Activated T-helper 1 cell treated with anti-CD3 and anti-CD28 coated beads, Interleukin-12 subunit alpha, Interleukin-12 subunit beta, Interleukin-2, Interleukin-4 antibody, amounts not matched to agents 30 ng/mL and 10 ng/mL and 1 ng/mL, durations not matched to agents 14 hours and 24 hours and 36 hours (primary cell): ENCODE measurements at regions not wholly inside any gene's neighbourhood (a gene's known extent, or its start where the extent isn't known, plus 50 kb on each side); places are given as distances from the start of the nearest gene placed in this dataset.
"Not testable (repeated sequence)": the region's sequence is repeated elsewhere in the genome, so short reads cannot be mapped to it uniquely, and the experiment has no call there.

Source experiments
- DNase-seq: peaks from one replicate; pipeline ENCODE4 v3.0.0; 2021; ENCODE audit warnings: low spot score
- H3K27ac Mint-ChIP-seq: one replicate; pipeline ENCODE4 v1.8.0; 2021; ENCODE audit warnings: mild to moderate bottlenecking, mixed read lengths
- H3K27me3 Mint-ChIP-seq: one replicate; pipeline ENCODE4 v1.8.0; 2022; ENCODE audit warnings: mild to moderate bottlenecking, moderate library complexity, mixed read lengths; ENCODE audit not compliant: insufficient read depth
- H3K36me3 Mint-ChIP-seq: one replicate; pipeline ENCODE4 v1.8.0; 2021; ENCODE audit warnings: low read depth, mixed read lengths
- H3K4me1 Mint-ChIP-seq: one replicate; pipeline ENCODE4 v1.8.0; 2021; ENCODE audit warnings: low read depth, mixed read lengths
- H3K4me3 Mint-ChIP-seq: one replicate; pipeline ENCODE4 v1.8.0; 2021; ENCODE audit warnings: mild to moderate bottlenecking, moderate library complexity, mixed read lengths
- H3K9me3 Mint-ChIP-seq: one replicate; pipeline ENCODE4 v1.8.0; 2021; ENCODE audit warnings: mixed read lengths
- intact Hi-C: fragments of 100-400 bp; cut with micrococcal nuclease; formaldehyde crosslinking; loops from one replicate; pipeline ENCODE4 v1.15.1; 2024

DNA sequence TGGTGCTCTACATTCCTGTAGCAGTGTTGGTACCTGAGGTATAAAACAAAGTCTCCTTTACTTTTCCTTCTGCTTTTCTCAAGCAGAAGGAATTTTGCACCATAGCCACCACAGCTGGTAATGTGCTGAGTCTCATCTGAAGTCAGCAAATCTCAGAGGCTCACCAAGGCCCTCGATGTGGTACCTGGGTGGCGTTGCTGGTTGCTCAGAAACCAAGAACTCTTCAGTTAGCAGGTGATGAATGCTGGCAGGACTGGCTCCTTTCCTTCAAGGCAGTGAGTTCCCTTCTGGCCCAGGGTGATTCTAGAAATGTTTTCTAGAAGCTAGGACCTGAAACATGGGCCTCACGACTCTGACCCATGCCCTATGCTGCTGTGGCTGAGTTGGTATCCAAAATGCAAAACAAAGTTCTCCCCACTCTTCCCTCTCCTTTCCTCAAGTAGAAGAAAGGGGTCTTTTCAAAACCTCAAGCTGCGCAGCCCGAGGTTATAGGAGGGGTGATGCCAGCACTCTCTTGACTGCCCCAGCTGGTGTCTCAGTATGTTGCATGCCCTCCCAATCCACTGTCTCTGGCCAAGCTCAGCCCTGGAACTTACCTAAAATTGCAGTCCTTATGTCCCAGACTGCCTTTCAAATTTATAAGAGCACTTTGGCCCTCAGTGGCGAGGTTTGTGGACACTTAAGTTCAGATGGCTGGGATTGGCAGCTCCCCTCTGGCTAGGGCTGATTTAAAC, 592.3 kb downstream of the FRK start:
- H3K27me3 Mint-ChIP-seq, result no peaks in the 10 kb centered on the region
- no peak overlapping the region for H3K27ac Mint-ChIP-seq
- DNase-seq, result no peak
- H3K4me1 Mint-ChIP-seq, result no peaks in the 10 kb centered on the region
- no peak overlapping the region for H3K4me3 Mint-ChIP-seq
- intact Hi-C loops, result no loop called here
- H3K9me3 Mint-ChIP-seq, result peaks cover 7% of the 10 kb centered on the region
- H3K36me3 Mint-ChIP-seq, result no peaks in the 10 kb centered on the region

DNA sequence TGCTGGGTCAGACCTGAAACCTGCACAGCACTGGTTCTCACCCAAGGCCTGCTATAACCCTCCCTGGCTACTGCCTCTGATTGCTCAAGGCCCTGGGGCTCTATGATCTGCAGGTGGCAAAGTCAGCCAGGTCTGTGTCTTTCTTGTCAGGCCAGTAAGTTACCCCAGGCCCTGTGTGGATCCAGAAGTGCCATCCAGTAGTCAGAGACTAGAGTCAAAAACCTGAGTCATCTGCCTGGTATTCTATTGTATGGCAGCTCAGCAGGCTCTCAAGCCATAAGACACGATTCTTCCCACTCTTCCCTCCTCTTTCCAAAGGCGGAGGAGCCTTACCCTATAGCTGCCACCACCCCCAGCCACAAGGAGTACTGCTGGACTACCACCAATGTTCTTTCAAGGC, 593.0 kb downstream of the FRK start:
- no peaks in the 10 kb centered on the region for H3K27me3 Mint-ChIP-seq
- H3K9me3 Mint-ChIP-seq, result peaks cover 7% of the 10 kb centered on the region
- no peaks in the 10 kb centered on the region for H3K4me1 Mint-ChIP-seq
- no peak overlapping the region for H3K4me3 Mint-ChIP-seq
- DNase-seq, result no peak
- H3K36me3 Mint-ChIP-seq, result no peaks in the 10 kb centered on the region
- intact Hi-C loops, result no loop called here
- H3K27ac Mint-ChIP-seq, result no peak overlapping the region

DNA sequence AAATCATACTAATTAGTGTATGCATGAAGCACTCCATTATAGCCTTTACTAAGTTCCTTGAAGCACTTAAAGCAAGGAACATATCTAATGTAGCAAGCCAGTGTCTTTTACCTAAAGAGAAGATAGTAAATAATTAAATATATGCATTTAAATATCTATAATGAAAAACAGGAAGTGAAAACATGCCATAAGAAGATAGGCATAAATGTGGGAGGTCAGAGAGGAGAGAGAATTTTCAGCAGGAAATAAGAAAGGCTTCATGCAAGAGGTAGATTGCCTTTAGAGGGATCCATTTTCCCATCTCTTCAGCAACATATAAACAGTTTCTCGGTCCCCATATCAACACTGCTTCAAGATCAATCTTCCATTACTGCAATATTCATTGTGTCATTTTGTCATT, 599.8 kb downstream of the FRK start:
- no peak for DNase-seq
- H3K4me1 Mint-ChIP-seq, result no peaks in the 10 kb centered on the region
- intact Hi-C loops, result no loop called here
- no peak overlapping the region for H3K4me3 Mint-ChIP-seq
- H3K36me3 Mint-ChIP-seq, result no peaks in the 10 kb centered on the region
- no peaks in the 10 kb centered on the region for H3K27me3 Mint-ChIP-seq
- H3K9me3 Mint-ChIP-seq, result no peaks in the 10 kb centered on the region
- no peak overlapping the region for H3K27ac Mint-ChIP-seq

DNA sequence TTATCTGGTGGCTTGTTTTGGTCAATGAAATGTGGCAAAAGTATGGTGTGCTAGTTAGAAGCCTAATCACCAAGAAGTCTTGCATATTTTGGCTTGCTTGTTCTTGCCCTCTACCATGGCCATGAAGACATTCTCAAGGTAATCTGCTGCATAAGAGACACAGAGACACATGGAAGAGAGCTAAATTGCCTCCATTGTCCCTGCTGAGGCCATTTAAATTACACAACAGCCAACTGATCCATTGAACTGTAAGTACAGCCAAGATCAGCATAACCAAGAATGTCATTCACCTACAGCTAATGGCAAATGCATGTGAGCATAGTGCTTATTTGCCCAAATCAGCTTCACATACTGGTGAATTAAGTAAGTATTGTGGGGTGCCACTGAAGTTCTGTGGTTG, 603.8 kb downstream of the FRK start:
- Mint-ChIP-seq H3K27me3 (no peaks in the 10 kb centered on the region), H3K36me3 (no peaks in the 10 kb centered on the region), H3K27ac (no peak overlapping the region), H3K4me1 (no peaks in the 10 kb centered on the region), H3K4me3 (no peak overlapping the region), H3K9me3 (no peaks in the 10 kb centered on the region)
- DNase-seq, result no peak
- intact Hi-C loops, result no loop called here

DNA sequence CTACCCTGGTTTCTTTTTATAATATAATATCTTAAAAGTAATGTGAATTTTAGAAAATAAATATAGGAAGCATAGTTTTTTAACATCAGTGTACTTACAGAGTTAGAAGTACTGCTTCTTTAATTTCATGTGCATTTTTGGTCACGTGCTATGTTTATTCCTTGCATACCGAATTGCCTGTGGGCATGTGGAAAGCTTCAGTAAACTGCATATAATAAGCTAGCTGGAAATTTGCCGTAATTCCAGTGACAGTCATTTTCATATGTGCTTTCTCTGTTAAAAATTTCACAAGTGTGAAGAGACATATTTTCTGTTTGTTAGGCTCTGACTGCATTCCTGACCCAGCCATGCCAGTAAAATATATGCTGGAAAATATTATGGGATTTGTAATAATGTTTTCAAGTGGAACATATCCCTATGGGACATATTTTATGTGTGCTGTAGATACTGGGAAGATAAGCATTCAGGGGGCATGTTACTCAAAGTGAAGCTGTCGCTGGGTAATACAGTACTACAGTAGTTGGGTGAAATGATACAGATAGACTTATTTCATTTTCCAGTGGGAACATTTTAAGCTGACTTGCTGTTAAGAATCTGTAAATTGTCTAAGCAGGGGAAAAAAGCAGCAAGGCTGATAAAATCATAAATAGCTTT, 616.7 kb downstream of the FRK start:
- Mint-ChIP-seq H3K36me3 (no peaks in the 10 kb centered on the region), H3K9me3 (no peaks in the 10 kb centered on the region), H3K27ac (no peak overlapping the region), H3K4me1 (no peaks in the 10 kb centered on the region), H3K27me3 (no peaks in the 10 kb centered on the region), H3K4me3 (no peak overlapping the region)
- intact Hi-C loops, result no loop called here
- DNase-seq, result no peak

DNA sequence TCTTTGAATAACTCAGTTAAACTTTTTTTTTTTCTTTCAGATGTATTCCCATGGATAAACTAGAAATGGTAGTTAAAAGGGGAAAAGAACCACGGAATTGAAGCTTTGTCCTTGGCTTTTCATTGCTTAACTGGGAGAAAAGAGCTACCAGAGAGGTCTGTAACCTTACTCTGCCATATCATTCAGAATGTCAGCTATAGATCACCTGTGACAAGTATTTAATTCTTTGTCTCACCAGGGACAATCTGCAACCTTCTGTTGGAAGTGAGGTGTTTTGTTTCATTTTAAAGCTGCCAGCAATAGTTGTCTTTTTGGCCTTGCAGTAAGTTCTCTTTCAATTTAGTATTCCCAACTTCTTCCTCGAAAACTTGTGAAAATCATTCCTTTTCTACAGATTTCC, 618.4 kb downstream of the FRK start:
- DNase-seq, result no peak
- intact Hi-C loops, result no loop called here
- no peaks in the 10 kb centered on the region for H3K4me1 Mint-ChIP-seq
- H3K36me3 Mint-ChIP-seq, result no peaks in the 10 kb centered on the region
- H3K27me3 Mint-ChIP-seq, result no peaks in the 10 kb centered on the region
- H3K9me3 Mint-ChIP-seq, result peaks cover 7% of the 10 kb centered on the region
- no peak overlapping the region for H3K27ac Mint-ChIP-seq
- H3K4me3 Mint-ChIP-seq, result no peak overlapping the region

DNA sequence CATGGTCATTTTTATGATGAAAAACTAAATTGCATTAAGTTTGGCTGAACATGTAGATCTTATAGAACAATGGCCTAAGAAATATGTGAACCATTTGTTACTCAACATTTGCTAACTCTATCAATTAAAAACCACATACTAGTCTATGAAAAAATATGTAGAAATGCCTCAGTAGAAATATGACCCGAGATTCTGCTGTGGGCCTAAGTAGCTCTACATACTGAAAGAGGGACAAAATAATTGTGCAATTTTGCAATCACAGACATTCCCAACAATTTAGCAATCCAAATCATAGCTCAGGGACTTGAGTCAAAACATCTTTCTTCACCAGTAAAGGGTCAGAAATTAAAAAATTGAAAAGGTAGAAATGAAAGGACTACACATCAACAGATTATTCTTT, 619.0 kb downstream of the FRK start:
- no peak overlapping the region for H3K27ac Mint-ChIP-seq
- intact Hi-C loops, result no loop called here
- no peaks in the 10 kb centered on the region for H3K4me1 Mint-ChIP-seq

DNA sequence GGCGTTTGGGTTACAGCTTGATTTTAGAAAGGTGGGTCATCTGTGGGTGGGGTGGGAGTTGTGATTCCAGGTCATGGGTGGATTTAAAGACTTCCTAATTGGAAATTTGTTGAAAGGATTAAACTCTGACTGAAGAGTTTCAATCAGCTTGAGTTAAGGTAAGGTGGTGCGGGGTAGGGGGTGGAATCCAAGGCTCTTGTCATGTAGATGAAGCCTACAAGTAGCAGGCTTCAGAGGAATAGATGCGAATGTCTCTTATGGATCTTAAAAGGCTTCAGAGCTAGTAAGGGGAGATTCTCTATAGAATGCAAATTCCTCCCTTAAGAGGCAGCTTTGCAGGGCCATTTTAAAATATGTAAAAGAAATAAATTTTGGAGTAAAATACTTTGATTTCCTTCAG, 645.3 kb downstream of the FRK start:
- H3K4me1 Mint-ChIP-seq, result no peaks in the 10 kb centered on the region
- H3K27ac Mint-ChIP-seq, result no peak overlapping the region
- H3K36me3 Mint-ChIP-seq, result no peaks in the 10 kb centered on the region
- H3K9me3 Mint-ChIP-seq, result no peaks in the 10 kb centered on the region
- H3K4me3 Mint-ChIP-seq, result no peak overlapping the region
- intact Hi-C loops, result no loop called here
- no peaks in the 10 kb centered on the region for H3K27me3 Mint-ChIP-seq
- DNase-seq, result no peak

More for the DNA sequence above, 619.0 kb downstream of the FRK start:
- Mint-ChIP-seq H3K9me3 (peaks cover 7% of the 10 kb centered on the region), H3K36me3 (no peaks in the 10 kb centered on the region), H3K27me3 (no peaks in the 10 kb centered on the region), H3K4me3 (no peak overlapping the region)
- no peak for DNase-seq

DNA sequence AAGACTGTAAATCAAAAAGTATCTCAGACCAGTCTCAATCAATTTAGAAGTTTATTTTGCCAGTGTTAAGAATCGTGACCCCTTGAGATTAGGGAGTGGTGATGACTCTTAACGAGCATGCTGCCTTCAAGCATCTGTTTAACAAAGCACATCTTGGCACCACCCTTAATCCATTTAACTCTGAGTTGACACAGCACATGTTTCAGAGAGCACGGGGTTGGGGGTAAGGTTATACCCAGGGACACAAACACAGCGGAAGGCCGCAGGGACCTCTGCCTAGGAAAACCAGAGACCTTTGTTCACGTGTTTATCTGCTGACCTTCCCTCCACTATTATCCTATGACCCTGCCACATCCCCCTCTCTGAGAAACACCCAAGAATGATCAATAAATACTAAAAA, 645.8 kb downstream of the FRK start:
- H3K9me3 Mint-ChIP-seq, H3K36me3 Mint-ChIP-seq, H3K27ac Mint-ChIP-seq, intact Hi-C loops, H3K27me3 Mint-ChIP-seq, H3K4me1 Mint-ChIP-seq, DNase-seq, H3K4me3 Mint-ChIP-seq: not testable (repeated sequence)

DNA sequence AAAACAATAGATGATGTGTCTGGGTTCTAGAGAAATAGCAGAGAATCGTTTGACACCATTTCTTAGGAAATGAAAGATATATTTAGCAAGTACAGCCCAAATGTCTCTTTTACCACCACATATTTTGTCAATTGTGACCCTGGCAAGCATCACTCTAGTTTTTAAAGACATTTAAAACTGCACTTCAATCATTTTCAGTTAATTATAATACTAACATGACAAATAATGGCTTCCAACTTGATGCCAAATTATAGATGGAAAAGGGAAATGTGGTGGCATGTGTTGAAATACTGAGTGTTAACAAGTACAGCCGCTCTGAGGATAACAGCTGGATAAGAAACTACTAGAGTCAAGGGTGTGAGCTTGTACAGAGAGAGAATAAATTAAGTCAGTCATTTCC, 648.9 kb downstream of the FRK start:
- H3K4me1 Mint-ChIP-seq, result no peaks in the 10 kb centered on the region
- H3K27me3 Mint-ChIP-seq, result no peaks in the 10 kb centered on the region
- intact Hi-C loops, result no loop called here
- H3K27ac Mint-ChIP-seq, result no peak overlapping the region
- H3K36me3 Mint-ChIP-seq, result no peaks in the 10 kb centered on the region
- H3K4me3 Mint-ChIP-seq, result no peak overlapping the region
- H3K9me3 Mint-ChIP-seq, result no peaks in the 10 kb centered on the region
- DNase-seq, result no peak

DNA sequence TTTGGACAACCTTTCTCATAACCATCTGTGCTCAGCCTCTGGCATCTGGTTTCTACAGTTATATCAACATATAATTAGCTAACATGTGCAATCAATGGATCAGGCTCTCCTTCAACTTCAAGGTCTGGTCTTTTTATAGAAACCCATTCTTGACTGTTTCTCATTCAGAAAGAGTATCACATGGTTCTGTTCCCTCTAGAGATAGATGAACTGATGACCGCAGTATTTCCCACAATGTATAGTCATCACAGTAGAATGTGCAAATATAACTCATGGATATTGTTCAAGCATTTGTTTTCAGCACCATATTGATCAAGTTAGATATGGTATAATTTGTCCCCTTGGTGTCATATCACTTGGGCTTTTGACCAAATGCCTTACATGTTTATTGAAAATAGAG, 656.2 kb downstream of the FRK start:
- peaks cover 3% of the 10 kb centered on the region for H3K9me3 Mint-ChIP-seq
- no peaks in the 10 kb centered on the region for H3K4me1 Mint-ChIP-seq
- H3K4me3 Mint-ChIP-seq, result no peak overlapping the region
- no peak for DNase-seq
- H3K27ac Mint-ChIP-seq, result no peak overlapping the region
- H3K27me3 Mint-ChIP-seq, result no peaks in the 10 kb centered on the region
- intact Hi-C loops, result no loop called here
- H3K36me3 Mint-ChIP-seq, result no peaks in the 10 kb centered on the region

DNA sequence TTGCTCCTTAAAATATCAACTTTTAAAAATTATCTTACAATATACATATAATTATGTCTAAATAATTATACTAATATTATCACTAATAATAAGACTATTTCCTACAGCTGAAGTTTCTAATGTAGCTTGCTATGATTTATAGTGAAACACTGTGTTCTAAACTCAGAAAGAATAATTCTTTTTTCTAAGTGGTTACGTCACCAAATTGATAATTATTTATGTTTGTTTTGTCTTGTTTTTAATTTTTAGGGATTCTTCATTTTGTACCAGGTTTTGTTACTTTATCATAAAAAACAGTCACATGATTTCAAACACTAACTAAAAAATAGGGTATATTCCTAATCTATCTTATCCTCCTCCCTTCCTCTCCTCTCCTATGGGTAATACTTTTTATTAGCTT, 662.1 kb downstream of the FRK start:
- Mint-ChIP-seq H3K27ac (no peak overlapping the region), H3K36me3 (no peaks in the 10 kb centered on the region), H3K4me1 (no peaks in the 10 kb centered on the region), H3K9me3 (peaks cover 3% of the 10 kb centered on the region), H3K27me3 (no peaks in the 10 kb centered on the region), H3K4me3 (no peak overlapping the region)
- intact Hi-C loops, result no loop called here
- DNase-seq, result no peak

DNA sequence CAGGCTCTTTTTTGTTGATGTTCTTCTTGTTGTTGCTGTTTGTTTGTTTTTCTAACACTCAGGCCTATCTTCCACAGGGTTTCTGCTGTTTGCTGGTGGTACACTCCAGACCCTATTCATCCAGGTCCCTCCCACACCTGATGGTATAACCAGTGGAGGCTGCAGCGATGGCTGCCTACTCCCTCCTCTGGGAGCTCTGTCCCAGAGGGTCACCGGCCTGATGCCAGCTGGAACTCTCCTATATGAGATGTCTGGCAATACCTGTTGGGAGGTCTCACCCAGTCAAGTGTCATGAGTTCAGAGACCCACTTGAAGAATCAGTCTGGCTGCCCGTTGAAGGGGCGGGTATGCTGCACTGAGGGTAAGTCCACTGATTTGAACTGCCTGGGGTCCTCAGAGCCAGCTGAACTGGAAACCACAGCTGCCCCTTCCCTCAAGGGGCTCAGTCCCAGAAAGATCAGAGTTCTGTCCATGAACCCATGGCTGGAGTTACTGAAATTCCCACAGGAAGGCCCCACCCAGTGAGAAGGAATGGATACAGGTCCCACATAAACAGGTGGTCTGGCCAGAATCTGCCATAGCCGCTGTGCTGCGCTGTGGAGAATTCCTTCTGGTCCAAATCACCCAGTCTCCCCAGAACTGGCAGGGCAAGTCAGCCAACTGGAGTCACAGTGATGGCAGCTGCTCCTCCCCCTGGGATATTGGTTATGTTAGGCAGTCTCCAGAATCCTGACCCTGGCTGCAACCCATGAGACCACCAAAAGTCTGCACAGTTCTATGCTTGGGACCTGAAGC, 664.4 kb downstream of the FRK start:
- intact Hi-C loops, result no loop called here
- no peaks in the 10 kb centered on the region for H3K36me3 Mint-ChIP-seq
- no peak for DNase-seq
- H3K27me3 Mint-ChIP-seq, result no peaks in the 10 kb centered on the region
- no peak overlapping the region for H3K4me3 Mint-ChIP-seq
- H3K9me3 Mint-ChIP-seq, result peaks cover 7% of the 10 kb centered on the region
- H3K4me1 Mint-ChIP-seq, result no peaks in the 10 kb centered on the region
- H3K27ac Mint-ChIP-seq, result no peak overlapping the region
